NCI-H226 (cell line): ENCODE measurements at regions not wholly inside any gene's neighbourhood (a gene's known extent, or its start where the extent isn't known, plus 50 kb on each side); places are given as distances from the start of the nearest gene placed in this dataset.

Experiments used
- DNase-seq: peaks from one replicate; pipeline ENCODE4 v3.0.0-alpha.2; 2015

DNA sequence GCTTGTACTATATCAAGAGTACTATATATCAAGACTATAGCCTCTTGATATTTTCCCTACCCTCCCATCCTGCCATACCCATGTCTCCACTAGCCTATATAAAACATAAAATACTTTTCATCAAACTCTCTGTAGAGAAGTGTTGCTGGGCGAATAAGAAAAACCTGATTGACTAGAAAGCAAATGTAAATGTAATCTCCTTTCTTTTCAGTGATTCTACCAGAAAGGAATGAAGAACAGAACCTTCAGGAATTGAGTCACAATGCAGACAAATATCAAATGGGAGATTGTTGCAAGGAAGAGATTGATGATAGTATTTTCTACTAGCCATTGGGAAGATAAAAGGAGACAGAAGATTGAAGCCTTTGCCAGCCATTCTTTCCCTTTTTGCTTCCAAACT lies 89.2 kb downstream of the KCNRG start:
- peak; percentile 22 for DNase-seq

DNA sequence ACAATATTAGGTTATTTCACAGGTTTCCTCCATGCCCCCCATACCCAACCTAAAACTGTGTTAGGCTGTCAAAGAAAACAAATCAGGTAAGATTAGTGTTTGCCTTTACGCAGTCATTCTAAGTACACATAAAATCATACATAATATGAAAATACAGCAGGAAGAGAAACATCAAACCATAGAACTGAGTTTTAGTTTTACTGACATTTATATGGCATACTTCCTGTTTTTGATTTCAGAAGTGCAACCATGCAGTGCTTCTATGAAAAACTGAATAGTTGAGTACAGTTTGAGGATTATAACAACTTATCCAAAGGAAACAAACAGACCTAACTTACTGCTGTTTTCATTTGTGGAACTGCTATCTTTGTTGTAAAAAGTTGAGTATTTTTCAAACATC lies 91.3 kb downstream of the KCNRG start:
- DNase-seq = no peak

DNA sequence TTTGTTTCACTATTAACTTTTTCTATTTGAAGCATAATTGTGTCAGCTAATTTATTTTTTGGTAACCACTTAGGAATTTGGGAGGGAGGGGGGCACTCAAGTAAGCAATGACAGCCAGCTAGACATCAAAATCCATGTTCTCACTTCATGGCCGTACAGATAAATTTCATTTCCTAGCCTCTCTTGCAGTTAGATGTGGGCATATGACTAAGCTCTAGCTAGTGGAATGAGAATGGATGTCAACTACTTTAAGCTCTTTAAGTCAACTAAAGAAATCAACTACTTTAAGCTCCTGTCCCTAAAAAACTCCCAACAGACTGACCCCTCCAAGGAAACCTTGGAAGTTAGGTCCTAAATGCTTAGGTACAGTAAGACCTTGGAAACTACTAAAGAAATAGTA lies 92.0 kb downstream of the KCNRG start:
- no peak for DNase-seq

- no peak for DNase-seq
Observed at GRCh38 chr13:50114961-50115360, 99.7 kb downstream of the KCNRG start.

DNA sequence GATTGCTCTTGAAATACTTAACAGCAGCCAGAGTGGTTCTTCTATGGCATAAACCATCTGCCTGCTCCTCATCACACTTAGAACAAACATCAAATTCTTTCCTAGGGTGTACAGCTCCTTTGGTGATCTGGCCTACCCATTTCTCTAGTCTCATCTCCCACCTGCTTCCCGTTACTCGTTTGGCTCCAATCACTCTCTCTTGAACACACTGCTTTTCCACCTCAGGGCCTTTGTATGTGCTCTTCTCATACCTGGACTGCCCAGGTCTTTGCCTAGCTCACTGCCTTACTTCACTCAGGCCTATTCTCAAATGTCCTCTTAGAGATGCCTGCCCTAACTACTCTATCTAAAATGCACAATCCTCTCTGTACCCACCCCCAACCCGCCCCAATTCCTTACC lies 100.5 kb downstream of the KCNRG start:
- no peak for DNase-seq

GRCh38 chr13:50116430-50116973 lies 101.3 kb downstream of the KCNRG start:
- DNase-seq = no peak

- DNase-seq = peak; percentile 63
Observed at GRCh38 chr13:50119591-50119990, 104.3 kb downstream of the KCNRG start.

DNA sequence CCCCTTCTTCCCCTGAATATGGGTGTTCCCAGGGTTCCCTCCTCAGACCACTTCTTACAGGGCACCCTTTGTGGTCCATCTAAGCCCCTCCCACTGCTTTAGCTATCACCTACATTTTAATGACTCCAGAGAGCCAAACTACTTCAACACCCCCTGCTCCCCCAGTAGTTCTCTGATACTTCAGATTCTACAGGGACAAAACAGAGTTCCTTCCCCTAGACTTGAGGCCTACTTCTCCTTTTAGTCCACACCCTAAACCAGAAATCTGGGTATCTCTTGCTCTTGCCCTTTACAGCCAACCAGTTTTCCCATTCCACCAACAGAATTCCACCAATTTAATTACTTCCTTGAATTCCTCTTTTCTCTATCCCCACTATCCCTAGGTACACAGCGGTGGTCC lies 107.2 kb downstream of the KCNRG start:
- DNase-seq = no peak

DNA sequence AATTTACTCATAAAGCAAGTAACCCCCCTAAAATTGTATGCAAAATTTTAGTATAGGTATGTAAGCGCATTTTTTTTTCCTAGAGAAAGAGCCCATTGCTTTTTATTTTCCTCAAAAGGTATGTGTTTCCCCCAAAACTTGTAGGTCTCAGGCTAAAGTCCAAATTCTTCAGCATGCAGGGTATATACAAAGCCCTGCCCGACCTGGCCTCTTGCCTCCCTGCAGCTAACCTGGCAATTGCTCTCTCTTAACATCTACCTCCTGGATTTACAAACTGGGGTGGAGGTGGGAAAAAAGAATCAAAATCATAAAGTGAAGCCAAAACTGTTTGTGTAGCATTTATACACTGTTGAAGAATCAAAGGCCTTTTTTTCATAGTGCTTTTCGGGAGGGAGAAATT lies 107.8 kb downstream of the KCNRG start:
- DNase-seq = no peak

- no peak for DNase-seq
Observed at GRCh38 chr13:50123515-50123861, 108.2 kb downstream of the KCNRG start.

GRCh38 chr13:50123862-50124535 lies 108.8 kb downstream of the KCNRG start:
- peak; percentile 95 for DNase-seq

DNA sequence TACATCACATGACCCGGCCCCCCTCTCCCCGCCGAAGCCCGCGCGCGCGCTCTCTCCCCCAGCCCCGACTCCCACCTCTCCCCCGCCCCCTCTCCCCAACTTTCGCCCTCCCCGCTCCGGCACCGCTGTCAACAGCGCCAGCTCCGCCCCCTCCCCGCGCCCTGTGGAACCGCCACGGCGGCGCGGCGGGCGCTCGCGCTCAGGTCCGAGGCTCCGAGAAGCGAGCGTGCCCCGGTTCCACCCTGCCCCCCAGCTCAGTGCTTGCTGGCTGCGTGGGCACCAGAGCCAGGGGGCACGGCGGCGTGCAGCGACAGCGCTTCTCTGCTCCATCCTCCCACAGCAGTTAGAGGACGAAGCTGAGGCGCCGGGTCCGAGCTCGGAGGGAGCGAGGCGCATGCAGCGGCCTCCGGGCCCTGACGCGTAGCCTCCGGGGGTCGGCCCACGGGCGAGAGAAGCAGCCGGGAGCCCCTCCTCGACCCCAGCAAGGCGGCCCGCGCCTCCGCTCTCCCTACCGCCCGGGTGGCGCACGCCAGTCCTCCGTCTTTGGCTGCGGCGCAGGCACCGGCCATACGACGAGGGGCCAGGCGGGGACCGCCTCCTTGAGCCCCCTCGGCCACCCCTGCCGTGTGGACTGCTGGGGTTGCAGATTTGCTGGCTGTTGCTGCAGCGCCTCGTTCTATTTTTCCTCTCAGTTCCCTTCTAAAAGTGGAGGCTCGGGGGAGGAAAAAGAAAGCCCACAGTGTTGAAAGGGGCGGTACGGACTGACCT lies 109.5 kb downstream of the KCNRG start:
- DNase-seq = peak; percentile 47

DNA sequence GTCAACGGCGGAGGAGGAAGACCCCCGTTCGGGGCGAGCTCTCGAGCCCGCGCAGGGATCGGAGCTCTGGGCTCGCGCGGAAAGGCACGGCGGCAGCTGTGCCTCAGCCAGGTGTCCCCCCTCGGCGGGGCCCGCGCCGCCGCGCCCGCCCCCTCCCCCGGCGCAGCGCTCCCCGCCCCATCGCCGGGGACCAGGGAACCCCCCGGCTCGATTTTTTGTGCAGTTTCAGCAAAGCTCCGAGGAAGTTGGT lies 110.0 kb downstream of the KCNRG start:
- DNase-seq = no peak

- peak; percentile 75 for DNase-seq
Observed at GRCh38 chr13:50125554-50126262, 110.5 kb downstream of the KCNRG start.

- peak; percentile 13 for DNase-seq
Observed at GRCh38 chr13:50126263-50126992, 111.2 kb downstream of the KCNRG start.

DNA sequence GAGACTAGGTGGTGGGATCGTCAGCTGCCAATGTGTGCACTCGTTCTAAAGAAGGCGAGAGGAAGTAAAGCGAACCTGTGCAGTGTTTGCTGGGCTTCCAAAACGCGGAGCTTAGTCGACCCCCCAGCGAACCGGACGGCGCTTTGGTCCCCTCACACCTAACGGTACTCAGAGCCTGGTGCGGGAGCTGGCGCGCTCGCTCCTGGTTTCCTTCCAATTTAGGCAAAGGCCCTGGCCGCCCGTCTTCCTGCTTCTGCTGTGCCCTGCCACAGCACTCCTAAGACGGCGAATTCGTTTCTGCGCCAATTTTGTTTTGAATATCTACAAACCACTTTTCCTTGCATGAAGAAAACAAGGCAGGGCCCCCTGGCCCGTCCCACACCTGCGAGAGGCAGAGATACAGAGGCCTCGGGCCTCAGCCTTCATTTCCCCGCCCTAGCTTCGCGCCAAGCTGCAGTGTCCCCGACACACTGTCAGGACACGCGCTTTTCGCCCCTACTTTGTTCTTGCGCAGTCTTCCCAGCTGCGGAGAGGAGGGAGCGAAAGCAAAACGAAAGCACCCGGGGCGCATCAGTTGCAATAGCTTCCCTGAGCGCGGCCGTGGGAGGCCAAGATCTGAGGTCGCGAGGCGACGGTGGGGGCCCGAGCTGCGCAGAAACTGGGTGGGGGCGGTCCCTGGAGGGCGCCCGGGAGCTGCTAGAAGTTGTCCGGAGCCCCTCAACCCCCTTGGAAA lies 111.9 kb downstream of the KCNRG start:
- DNase-seq = no peak

GRCh38 chr13:50127726-50128291 lies 112.6 kb downstream of the KCNRG start:
- DNase-seq = no peak

DNA sequence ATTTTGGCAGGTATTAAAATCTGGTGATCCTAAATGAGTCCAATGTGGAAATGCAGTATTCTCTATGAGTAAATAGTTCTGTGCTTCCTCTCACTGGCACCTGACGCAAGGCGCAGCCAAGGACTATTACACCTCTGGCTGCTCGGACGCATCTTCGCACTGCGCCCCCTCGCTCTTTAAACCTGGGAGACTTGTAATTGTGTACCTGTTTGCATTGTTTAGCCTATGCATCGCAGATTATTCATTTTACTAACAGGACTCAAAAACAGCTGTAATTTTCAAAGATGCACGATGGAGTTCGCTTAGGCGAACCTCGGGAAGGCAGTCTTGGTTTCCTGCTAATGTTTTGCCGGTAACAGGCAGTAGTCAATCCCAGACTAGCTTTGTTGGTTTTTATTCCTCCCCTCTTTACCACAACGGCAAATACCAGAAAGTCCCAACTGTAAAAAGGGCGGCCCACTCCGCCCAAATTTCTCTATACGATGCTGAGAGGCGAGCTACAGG lies 113.2 kb downstream of the KCNRG start:
- no peak for DNase-seq

DNA sequence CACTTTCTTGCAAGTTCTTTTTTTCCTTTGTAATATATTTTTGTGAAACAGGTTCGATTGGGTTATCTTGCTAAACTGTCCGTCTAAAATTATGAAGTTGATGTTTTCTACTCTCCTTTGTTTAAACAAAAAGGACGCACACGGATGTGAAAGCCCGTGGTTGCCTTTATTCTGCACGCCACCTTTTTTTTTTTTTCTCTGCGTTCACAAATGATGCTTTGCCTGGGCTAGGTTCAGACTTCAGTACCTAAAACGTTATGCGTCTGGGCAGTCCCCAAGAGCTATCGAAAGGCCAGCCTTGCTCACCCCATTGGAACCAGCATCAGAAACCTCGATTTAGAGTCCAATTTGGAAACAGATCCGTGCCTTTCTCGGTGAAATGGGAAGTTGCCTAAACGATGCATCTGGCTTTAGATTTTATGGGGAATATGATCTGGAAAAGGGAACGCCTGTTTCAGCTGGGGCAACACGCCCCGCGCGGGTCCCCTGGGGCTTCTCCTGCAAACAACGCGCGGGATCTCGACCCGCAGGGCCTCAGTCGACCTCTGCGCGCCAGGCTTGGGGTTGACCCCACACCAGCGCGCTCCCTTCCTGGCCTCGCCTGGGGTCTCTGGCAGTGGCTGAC lies 113.9 kb downstream of the KCNRG start:
- no peak for DNase-seq

- DNase-seq = no peak
Observed at GRCh38 chr13:50129706-50130122, 114.5 kb downstream of the KCNRG start.

- no peak for DNase-seq
Observed at GRCh38 chr13:50130123-50130946, 115.1 kb downstream of the KCNRG start.
